HepG2 (cell line): ENCODE measurements at regions not wholly inside any gene's neighbourhood (a gene's known extent, or its start where the extent isn't known, plus 50 kb on each side); places are given as distances from the start of the nearest gene placed in this dataset.
"Not testable (repeated sequence)": the region's sequence is repeated elsewhere in the genome, so short reads cannot be mapped to it uniquely, and the experiment has no call there.

Source experiments
- ATAC-seq: fragments of 200-7000 bp; cut with Tn5 transposase; 3 replicates; pipeline ENCODE4 v1.9.1; 2020; ENCODE audit warnings: mild to moderate bottlenecking, moderate library complexity
- BruUV-seq: library from RNA; stranded (reverse); fragments of 400-500 nt; replicated peaks from 2 replicates; lab custom pipeline; 2021; lab: Mats Ljungman, UMichigan
- CTCF ChIA-PET: fragments of 300-600 bp; formaldehyde crosslinking; extraction: SDS; loops from one replicate; lab custom pipeline; 2021; ENCODE audit warnings: low total read pairs, inconsistent platforms, low intra/inter-chr PET ratio; lab: Yijun Ruan, JAX
- POLR2A ChIA-PET: fragments of 350-600 bp; sonication (Branson Sonifier 250); formaldehyde crosslinking; loops from one replicate; lab custom pipeline; 2020; ENCODE audit warnings: antibody characterized with exemption, inconsistent platforms; lab: Yijun Ruan, JAX
- DNase-seq: peaks from one replicate; pipeline ENCODE4 v3.0.0-alpha.2; 2015; ENCODE audit warnings: low spot score
- FAIRE-seq: peaks from 3 replicates; lab custom pipeline; 2011; peaks lifted over from hg19 to GRCh38; lab: Jason Lieb, UNC
- H2AFZ ChIP-seq: one replicate; pipeline ENCODE4 v1.6.1; 2011; ENCODE audit warnings: low read length, inconsistent platforms
- H3K27ac ChIP-seq: fragments of 300-600 bp; 3 replicates; pipeline ENCODE4 v1.8.0; 2011; ENCODE audit warnings: mixed run types, mild to moderate bottlenecking, mixed read lengths, low read length, inconsistent platforms; ENCODE audit not compliant: insufficient read depth; ENCODE audit errors: extremely low read length
- H3K27me3 ChIP-seq, 2 experiments: fragments of 200-600 bp in 1 of 2; 2 replicates in 1 of 2; 3 replicates in 1 of 2; pipeline versions ENCODE4 v1.6.0 to v1.8.0; 2011; ENCODE audit warnings: low read length in 2 of 2, mild to moderate bottlenecking in 2 of 2, moderate library complexity in 2 of 2, inconsistent platforms in 1 of 2; ENCODE audit not compliant: insufficient read depth in 2 of 2, control insufficient read depth in 1 of 2
- H3K36me3 ChIP-seq, 2 experiments: fragments of 200-600 bp in 1 of 2; replicated peaks in 1 of 2; 2 replicates in 1 of 2; 3 replicates in 1 of 2; pipeline versions ENCODE4 v1.5.1 to v1.8.0; 2011; ENCODE audit warnings: low read length in 2 of 2, inconsistent platforms in 1 of 2; ENCODE audit not compliant: insufficient read depth in 2 of 2, control insufficient read depth in 1 of 2
- H3K4me1 ChIP-seq: 2 replicates; pipeline ENCODE4 v1.5.1; 2012; ENCODE audit warnings: low read length, inconsistent platforms; ENCODE audit not compliant: insufficient read depth
- H3K4me2 ChIP-seq: 2 replicates; pipeline ENCODE4 v1.6.0; 2011; ENCODE audit warnings: low read depth, low read length, inconsistent platforms
- H3K4me3 ChIP-seq, 3 experiments: fragments of 200-600 bp in 1 of 3; sonication (generic), shearing (Covaris generic) in 1 of 3; replicated peaks in 1 of 3; 2 replicates each; pipeline ENCODE4 v1.5.1; 2011 to 2016; ENCODE audit warnings: low read length in 3 of 3, inconsistent platforms in 2 of 3, low read depth in 2 of 3, mild to moderate bottlenecking in 2 of 3, control low read depth in 1 of 3, mixed read lengths in 1 of 3; ENCODE audit not compliant: insufficient read depth in 1 of 3
- H3K79me2 ChIP-seq: one replicate; pipeline ENCODE4 v1.6.1; 2011; ENCODE audit warnings: low read length, inconsistent platforms; ENCODE audit not compliant: insufficient read depth
- H3K9ac ChIP-seq: 2 replicates; pipeline ENCODE4 v1.6.0; 2011; ENCODE audit warnings: mild to moderate bottlenecking, low read depth, low read length, inconsistent platforms; ENCODE audit not compliant: insufficient read depth
- H3K9me3 ChIP-seq: 2 replicates; pipeline ENCODE4 v1.5.1; 2012; ENCODE audit warnings: mild to moderate bottlenecking, low read length
- H4K20me1 ChIP-seq: 2 replicates; pipeline ENCODE4 v1.6.0; 2011; ENCODE audit warnings: inconsistent platforms, mild to moderate bottlenecking, low read length, moderate library complexity; ENCODE audit not compliant: insufficient read depth
- CHD2 ChIP-seq: IDR thresholded peaks from 2 replicates; pipeline ENCODE4 v1.6.1; 2011; ENCODE audit warnings: low read depth, low read length, improper control_type of control experiment
- MBD4 ChIP-seq: IDR thresholded peaks from 2 replicates; pipeline ENCODE4 v1.6.1; 2012; ENCODE audit warnings: low read length, inconsistent platforms, borderline replicate concordance
- PPARG ChIP-seq: conservative IDR thresholded peaks from 2 replicates; pipeline ENCODE4 v1.6.1; 2016; ENCODE audit warnings: missing biosample characterization, missing genetic modification reagents
- SRY ChIP-seq: sonication (generic); formaldehyde crosslinking; IDR thresholded peaks from 2 replicates; pipeline ENCODE4 v1.8.0; 2022; ENCODE audit warnings: mild to moderate bottlenecking, missing genetic modification reagents
- TERF1 ChIP-seq: sonication (generic); formaldehyde crosslinking; IDR thresholded peaks from 2 replicates; pipeline ENCODE4 v1.8.0; 2022; ENCODE audit warnings: mild to moderate bottlenecking, missing genetic modification reagents, moderate library complexity
- whole genome bisulfite sequencing: methylation state at CpG from one replicate; pipeline ENCODE4 v1.1.6; 2017; ENCODE audit warnings: low lambda C conversion rate; 5-methylcytosine and 5-hydroxymethylcytosine counted together
- in situ Hi-C: cut with HindIII; loops from 2 replicates; pipeline ENCODE4 v1.10.0; 2017; ENCODE audit warnings: low pct_unique_long_range_greater_than_20kb; ENCODE audit not compliant: extremely low pct_ligation_motif_present
- intact Hi-C: fragments of 100-400 bp; cut with micrococcal nuclease; formaldehyde crosslinking; loops from one replicate; pipeline ENCODE4 v1.10.0; 2022; ENCODE audit not compliant: unreplicated experiment

GRCh38 chr10:31664803-31665202, 263.8 kb downstream of the ARHGAP12 start:
- no peak overlapping the region for H3K9ac ChIP-seq
- no peaks in the 10 kb centered on the region for H3K36me3 ChIP-seq
- no peaks in the 10 kb centered on the region for H3K79me2 ChIP-seq
- in situ Hi-C loops (no loop called here), intact Hi-C loops (no loop called here)
- no peak for FAIRE-seq
- no peak for TF ChIP-seq PPARG (CRISPR knock-in tag)
- TF ChIP-seq CHD2, result no peak
- TF ChIP-seq SRY (CRISPR knock-in tag), result no peak
- no peak for TF ChIP-seq MBD4
- TF ChIP-seq TERF1, result no peak
- H3K4me1 ChIP-seq, result no peaks in the 10 kb centered on the region
- ChIA-PET POLR2A (no interaction called here), CTCF (no interaction called here)
- BruUV-seq, result no TSS peak
- no peak overlapping the region for H2AFZ ChIP-seq
- WGBS, result 0% methylated on average over 5 of the region's 5 CpGs
- no peaks in the 10 kb centered on the region for H4K20me1 ChIP-seq
- H3K4me2 ChIP-seq, result no peak overlapping the region
- ATAC-seq, result no peak
- no peak overlapping the region for H3K4me3 ChIP-seq
- H3K9me3 ChIP-seq, result no peaks in the 10 kb centered on the region
- peaks cover 0 to 6% of the 10 kb centered on the region in 2 experiments; a peak in 2 of 5 replicates for H3K27me3 ChIP-seq
- DNase-seq, result no peak
- no peak overlapping the region for H3K27ac ChIP-seq

- POLR2A ChIA-PET, H3K36me3 ChIP-seq, in situ Hi-C loops, H3K4me2 ChIP-seq, H3K4me1 ChIP-seq, H3K9ac ChIP-seq, H3K4me3 ChIP-seq, H3K27ac ChIP-seq, FAIRE-seq, H3K9me3 ChIP-seq, BruUV-seq, H2AFZ ChIP-seq, H3K79me2 ChIP-seq, intact Hi-C loops, DNase-seq, CTCF ChIA-PET, H4K20me1 ChIP-seq, ATAC-seq: not testable (repeated sequence)
- 53% methylated on average over 9 of the region's 9 CpGs for WGBS
- H3K27me3 ChIP-seq, result peaks cover 0 to 13% of the 10 kb centered on the region in 2 experiments; a peak in 2 of 5 replicates
Measured at GRCh38 chr10:31664071-31664470, 264.6 kb downstream of the ARHGAP12 start.
